ENCODE measurements at regions not wholly inside any gene's neighbourhood (a gene's known extent, or its start where the extent isn't known, plus 50 kb on each side); places are given as distances from the start of the nearest gene placed in this dataset.

- DNase-seq (ENCODE audit: insufficient read length, low spot score) (no peak), FAIRE-seq (no peak)
- TF ChIP-seq POLR2AphosphoS5 (IDR thresholded peaks at IDR 0.05; ENCODE audit: low read depth, low read length) (no peak), SPI1 (IDR thresholded peaks at IDR 0.05; ENCODE audit: low read depth, low read length) (no peak), POU2F2 (IDR thresholded peaks at IDR 0.05; ENCODE audit: low read depth, low read length) (no peak), TAF1 (IDR thresholded peaks at IDR 0.05; ENCODE audit: low read depth, low read length) (no peak), PAX5 (IDR thresholded peaks at IDR 0.05; ENCODE audit: insufficient read depth, low read length, severe bottlenecking) (no peak), POLR2A (IDR thresholded peaks at IDR 0.05; ENCODE audit: low read depth, low read length) (no peak)
Measured at GRCh38 chr2:185337033-185337432, 401.6 kb upstream of the FSIP2 start.

GRCh38 chr2:185338104-185338503 lies 400.5 kb upstream of the FSIP2 start:
- no peak for DNase-seq (ENCODE audit: insufficient read length, low spot score)

GRCh38 chr2:185347445-185347844 lies 391.2 kb upstream of the FSIP2 start:
- no peak for TF ChIP-seq PAX5 (IDR thresholded peaks at IDR 0.05; ENCODE audit: insufficient read depth, low read length, severe bottlenecking)
- no peak for TF ChIP-seq POU2F2 (IDR thresholded peaks at IDR 0.05; ENCODE audit: low read depth, low read length)
- no peak for TF ChIP-seq POLR2AphosphoS5 (IDR thresholded peaks at IDR 0.05; ENCODE audit: low read depth, low read length)
- TF ChIP-seq SPI1 (IDR thresholded peaks at IDR 0.05; ENCODE audit: low read depth, low read length): no peak
- no peak for TF ChIP-seq POLR2A (IDR thresholded peaks at IDR 0.05; ENCODE audit: low read depth, low read length)
- TF ChIP-seq TAF1 (IDR thresholded peaks at IDR 0.05; ENCODE audit: low read depth, low read length): no peak
- FAIRE-seq: no peak
- DNase-seq (ENCODE audit: insufficient read length, low spot score): no peak

More at GRCh38 chr2:185338104-185338503, 400.5 kb upstream of the FSIP2 start:
- TF ChIP-seq POLR2AphosphoS5 (IDR thresholded peaks at IDR 0.05; ENCODE audit: low read depth, low read length) (no peak), TAF1 (IDR thresholded peaks at IDR 0.05; ENCODE audit: low read depth, low read length) (no peak), SPI1 (IDR thresholded peaks at IDR 0.05; ENCODE audit: low read depth, low read length) (no peak), PAX5 (IDR thresholded peaks at IDR 0.05; ENCODE audit: insufficient read depth, low read length, severe bottlenecking) (no peak), POLR2A (IDR thresholded peaks at IDR 0.05; ENCODE audit: low read depth, low read length) (no peak), POU2F2 (IDR thresholded peaks at IDR 0.05; ENCODE audit: low read depth, low read length) (no peak)
- FAIRE-seq: no peak

- DNase-seq (ENCODE audit: insufficient read length, low spot score) (no peak), FAIRE-seq (no peak)
- TF ChIP-seq POLR2AphosphoS5 (IDR thresholded peaks at IDR 0.05; ENCODE audit: low read depth, low read length): no peak
- no peak for TF ChIP-seq TAF1 (IDR thresholded peaks at IDR 0.05; ENCODE audit: low read depth, low read length)
- no peak for TF ChIP-seq SPI1 (IDR thresholded peaks at IDR 0.05; ENCODE audit: low read depth, low read length)
- TF ChIP-seq POLR2A (IDR thresholded peaks at IDR 0.05; ENCODE audit: low read depth, low read length): no peak
- no peak for TF ChIP-seq POU2F2 (IDR thresholded peaks at IDR 0.05; ENCODE audit: low read depth, low read length)
- TF ChIP-seq PAX5 (IDR thresholded peaks at IDR 0.05; ENCODE audit: insufficient read depth, low read length, severe bottlenecking): no peak
Measured at GRCh38 chr2:185360776-185361175, 377.8 kb upstream of the FSIP2 start.

GRCh38 chr2:185372188-185372587 lies 366.4 kb upstream of the FSIP2 start:
- no peak for TF ChIP-seq POLR2A (IDR thresholded peaks at IDR 0.05; ENCODE audit: low read depth, low read length)
- TF ChIP-seq SPI1 (IDR thresholded peaks at IDR 0.05; ENCODE audit: low read depth, low read length): no peak
- TF ChIP-seq POU2F2 (IDR thresholded peaks at IDR 0.05; ENCODE audit: low read depth, low read length): no peak
- no peak for TF ChIP-seq TAF1 (IDR thresholded peaks at IDR 0.05; ENCODE audit: low read depth, low read length)
- no peak for TF ChIP-seq POLR2AphosphoS5 (IDR thresholded peaks at IDR 0.05; ENCODE audit: low read depth, low read length)
- no peak for TF ChIP-seq PAX5 (IDR thresholded peaks at IDR 0.05; ENCODE audit: insufficient read depth, low read length, severe bottlenecking)
- DNase-seq (ENCODE audit: insufficient read length, low spot score): no peak

GRCh38 chr2:185373229-185373628 lies 365.4 kb upstream of the FSIP2 start:
- DNase-seq (ENCODE audit: insufficient read length, low spot score) (no peak), FAIRE-seq (no peak)
- no peak for TF ChIP-seq TAF1 (IDR thresholded peaks at IDR 0.05; ENCODE audit: low read depth, low read length)

More at GRCh38 chr2:185372188-185372587, 366.4 kb upstream of the FSIP2 start:
- FAIRE-seq: no peak

- TF ChIP-seq PAX5 (IDR thresholded peaks at IDR 0.05; ENCODE audit: insufficient read depth, low read length, severe bottlenecking) (no peak), POU2F2 (IDR thresholded peaks at IDR 0.05; ENCODE audit: low read depth, low read length) (no peak), POLR2AphosphoS5 (IDR thresholded peaks at IDR 0.05; ENCODE audit: low read depth, low read length) (no peak), POLR2A (IDR thresholded peaks at IDR 0.05; ENCODE audit: low read depth, low read length) (no peak), SPI1 (IDR thresholded peaks at IDR 0.05; ENCODE audit: low read depth, low read length) (no peak), TAF1 (IDR thresholded peaks at IDR 0.05; ENCODE audit: low read depth, low read length) (no peak)
- DNase-seq (ENCODE audit: insufficient read length, low spot score) (no peak), FAIRE-seq (no peak)
Measured at GRCh38 chr2:185374878-185375277, 363.7 kb upstream of the FSIP2 start.

- no peak for TF ChIP-seq SPI1 (IDR thresholded peaks at IDR 0.05; ENCODE audit: low read depth, low read length)
- TF ChIP-seq POLR2AphosphoS5 (IDR thresholded peaks at IDR 0.05; ENCODE audit: low read depth, low read length): no peak
- TF ChIP-seq POU2F2 (IDR thresholded peaks at IDR 0.05; ENCODE audit: low read depth, low read length): no peak
- no peak for TF ChIP-seq TAF1 (IDR thresholded peaks at IDR 0.05; ENCODE audit: low read depth, low read length)
- TF ChIP-seq POLR2A (IDR thresholded peaks at IDR 0.05; ENCODE audit: low read depth, low read length): no peak
- TF ChIP-seq PAX5 (IDR thresholded peaks at IDR 0.05; ENCODE audit: insufficient read depth, low read length, severe bottlenecking): no peak
- DNase-seq (ENCODE audit: insufficient read length, low spot score) (no peak), FAIRE-seq (no peak)
Measured at GRCh38 chr2:185375731-185376130, 362.9 kb upstream of the FSIP2 start.

- DNase-seq (ENCODE audit: insufficient read length, low spot score) (no peak), FAIRE-seq (no peak)
- TF ChIP-seq POLR2AphosphoS5 (IDR thresholded peaks at IDR 0.05; ENCODE audit: low read depth, low read length): no peak
- TF ChIP-seq POU2F2 (IDR thresholded peaks at IDR 0.05; ENCODE audit: low read depth, low read length): no peak
- TF ChIP-seq TAF1 (IDR thresholded peaks at IDR 0.05; ENCODE audit: low read depth, low read length): no peak
Measured at GRCh38 chr2:185381631-185382030, 357.0 kb upstream of the FSIP2 start.

GRCh38 chr2:185384822-185385560 lies 353.6 kb upstream of the FSIP2 start:
- FAIRE-seq: no peak
- DNase-seq (ENCODE audit: insufficient read length, low spot score): no peak
- TF ChIP-seq SPI1 (IDR thresholded peaks at IDR 0.05; ENCODE audit: low read depth, low read length) (no peak), POLR2A (IDR thresholded peaks at IDR 0.05; ENCODE audit: low read depth, low read length) (no peak), PAX5 (IDR thresholded peaks at IDR 0.05; ENCODE audit: insufficient read depth, low read length, severe bottlenecking) (no peak), TAF1 (IDR thresholded peaks at IDR 0.05; ENCODE audit: low read depth, low read length) (no peak), POU2F2 (IDR thresholded peaks at IDR 0.05; ENCODE audit: low read depth, low read length) (no peak), POLR2AphosphoS5 (IDR thresholded peaks at IDR 0.05; ENCODE audit: low read depth, low read length) (no peak)

Data from GM12891 (cell line).